GM21576 (cell line): ENCODE measurements at regions not wholly inside any gene's neighbourhood (a gene's known extent, or its start where the extent isn't known, plus 50 kb on each side); places are given as distances from the start of the nearest gene placed in this dataset.

Experiments
- ATAC-seq: cut with Tn5 transposase; IDR thresholded peaks from one replicate; pipeline ENCODE4 v1.9.1; 2021; ENCODE audit warnings: mild to moderate bottlenecking, moderate library complexity; ENCODE audit not compliant: unreplicated experiment

GRCh38 chr12:28104903-28105864 lies 85.1 kb upstream of the CCDC91 start:
- ATAC-seq, result no peak

DNA sequence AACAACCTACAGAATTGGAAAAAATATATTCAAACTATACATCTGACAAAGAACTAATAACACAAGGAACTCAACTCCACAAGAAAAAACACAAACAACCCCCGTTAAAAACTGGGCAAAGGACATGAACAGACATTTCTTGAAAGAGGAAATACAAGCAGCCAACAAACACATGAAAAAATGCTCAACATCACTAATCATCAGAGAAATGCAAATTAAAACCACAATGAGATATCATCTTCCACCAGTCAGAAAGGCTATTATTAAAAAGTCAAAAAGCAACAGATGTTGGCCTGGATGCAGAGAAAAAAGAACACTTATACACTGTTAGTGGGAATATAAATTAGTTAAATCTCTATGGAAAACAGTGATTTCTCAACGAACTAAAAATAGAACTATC lies 82.6 kb upstream of the CCDC91 start:
- no peak for ATAC-seq

DNA sequence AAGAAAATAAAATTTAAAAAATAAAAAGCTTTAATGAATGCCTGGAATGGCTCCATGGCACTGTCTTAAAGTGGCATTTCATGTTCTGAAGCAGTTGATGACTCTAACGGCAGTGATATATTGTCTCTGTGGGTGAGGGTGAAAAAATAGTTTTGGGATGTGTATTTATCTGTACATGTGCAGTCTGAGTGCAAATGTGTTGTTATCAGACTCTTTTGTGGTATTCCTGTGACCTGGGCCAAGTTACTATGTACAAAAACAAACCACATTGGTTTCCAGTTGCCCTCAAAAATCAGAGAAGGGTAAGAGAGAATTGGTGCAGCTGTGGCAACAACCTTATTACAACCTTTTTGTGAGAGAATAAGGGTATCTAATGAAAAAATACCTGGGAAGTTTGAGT lies 81.7 kb upstream of the CCDC91 start:
- no peak for ATAC-seq

DNA sequence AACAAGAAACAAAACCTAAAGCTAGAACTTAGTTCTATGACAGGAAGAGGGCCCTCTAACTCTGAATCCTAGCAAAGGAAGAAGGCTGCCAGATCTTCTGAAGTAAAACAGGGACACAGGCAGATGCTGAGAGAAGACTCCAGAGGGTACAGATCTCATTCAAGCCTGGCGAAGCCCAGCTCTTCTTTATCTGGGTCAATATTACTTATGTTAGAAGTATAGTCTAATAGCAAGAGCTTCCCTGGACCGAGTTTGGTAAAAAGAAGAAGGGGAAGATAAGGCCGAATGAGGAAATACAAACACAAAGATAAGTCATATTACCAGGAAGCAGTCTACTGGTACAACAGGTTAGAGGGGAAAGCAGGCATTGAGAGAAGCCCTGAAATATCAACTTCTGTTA lies 79.9 kb upstream of the CCDC91 start:
- no peak for ATAC-seq

DNA sequence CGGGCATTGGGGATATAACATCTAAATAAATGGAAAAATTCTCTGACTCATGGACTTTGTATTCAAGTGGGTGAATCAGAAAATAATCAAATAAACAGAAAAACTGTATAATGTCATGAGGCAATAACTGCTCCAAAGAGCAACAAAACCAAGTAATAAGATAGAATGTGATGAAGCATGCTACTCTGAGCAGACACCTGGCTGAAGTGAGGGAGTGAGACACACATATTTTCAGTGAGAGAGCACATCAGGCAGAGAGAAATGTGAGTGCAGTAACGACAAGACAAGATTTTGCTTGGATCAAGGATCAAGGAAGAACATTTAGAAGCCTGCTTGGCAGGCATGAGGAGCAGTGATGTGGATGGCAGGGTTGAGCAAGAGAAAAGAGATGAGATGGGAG lies 75.8 kb upstream of the CCDC91 start:
- ATAC-seq, result no peak

DNA sequence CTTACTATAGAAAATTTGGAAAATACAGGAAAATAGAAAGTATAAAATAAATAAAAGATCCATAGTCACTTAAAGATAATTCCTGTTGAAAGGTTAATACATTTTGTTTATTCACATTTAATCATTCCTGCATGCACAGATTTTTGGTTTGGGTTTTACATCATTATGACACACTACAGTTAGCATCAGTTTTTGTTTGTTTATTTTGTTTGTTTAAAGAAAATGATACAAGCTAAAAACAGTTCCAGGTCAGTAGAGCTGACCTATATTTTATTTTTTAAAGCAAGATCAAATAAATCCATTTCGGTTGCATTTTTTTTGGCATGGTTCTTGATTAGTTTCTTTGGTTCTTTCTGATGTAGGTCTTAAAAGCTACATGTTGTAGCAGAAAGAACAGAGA lies 68.8 kb upstream of the CCDC91 start:
- ATAC-seq, result no peak

DNA sequence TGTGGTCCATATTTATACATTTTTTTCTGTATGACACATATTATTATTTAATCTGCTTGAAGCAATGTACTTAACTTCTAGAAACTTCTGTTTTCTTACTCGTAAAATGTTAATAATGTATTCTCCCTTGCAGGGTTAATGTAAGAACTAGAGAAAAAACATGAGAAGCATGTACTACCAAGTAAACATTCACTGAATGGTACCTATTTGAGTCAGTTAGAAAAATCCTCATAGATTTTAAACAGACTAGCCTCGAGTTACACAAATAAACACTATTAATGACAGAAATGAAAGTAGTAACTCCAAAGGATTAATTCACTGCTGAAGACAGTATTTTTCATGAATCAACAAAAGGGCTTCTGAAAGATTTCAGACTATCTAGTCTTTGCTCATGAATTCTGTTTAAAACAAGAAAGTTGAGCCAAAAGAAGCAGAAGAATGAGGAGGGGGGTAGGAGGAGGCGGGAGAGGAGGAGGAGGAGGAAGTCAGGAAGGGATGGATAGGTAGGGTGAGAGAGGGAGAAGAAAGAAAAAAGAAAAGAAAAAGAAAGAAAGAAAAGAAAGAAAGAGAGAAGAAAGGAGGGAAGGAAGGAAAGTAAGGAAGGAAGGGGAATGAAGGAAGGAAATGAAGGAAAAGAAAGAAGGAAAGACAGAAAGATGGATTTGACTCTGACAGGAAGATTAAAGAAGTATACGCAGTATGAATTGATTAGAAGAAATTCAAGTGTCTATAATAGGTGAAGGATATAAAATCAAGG lies 68.2 kb upstream of the CCDC91 start:
- ATAC-seq, result no peak

GRCh38 chr12:28122756-28123155 lies 67.5 kb upstream of the CCDC91 start:
- ATAC-seq, result no peak

- no peak for ATAC-seq
Measured at GRCh38 chr12:28127455-28127854, 62.8 kb upstream of the CCDC91 start.

GRCh38 chr12:28129031-28129430 lies 61.2 kb upstream of the CCDC91 start:
- ATAC-seq, result no peak

- ATAC-seq, result no peak
Measured at GRCh38 chr12:28130234-28130624, 60.0 kb upstream of the CCDC91 start.

- ATAC-seq, result no peak
Measured at GRCh38 chr12:28130625-28131598, 59.3 kb upstream of the CCDC91 start.

GRCh38 chr12:28132398-28132797 lies 57.9 kb upstream of the CCDC91 start:
- ATAC-seq, result no peak

DNA sequence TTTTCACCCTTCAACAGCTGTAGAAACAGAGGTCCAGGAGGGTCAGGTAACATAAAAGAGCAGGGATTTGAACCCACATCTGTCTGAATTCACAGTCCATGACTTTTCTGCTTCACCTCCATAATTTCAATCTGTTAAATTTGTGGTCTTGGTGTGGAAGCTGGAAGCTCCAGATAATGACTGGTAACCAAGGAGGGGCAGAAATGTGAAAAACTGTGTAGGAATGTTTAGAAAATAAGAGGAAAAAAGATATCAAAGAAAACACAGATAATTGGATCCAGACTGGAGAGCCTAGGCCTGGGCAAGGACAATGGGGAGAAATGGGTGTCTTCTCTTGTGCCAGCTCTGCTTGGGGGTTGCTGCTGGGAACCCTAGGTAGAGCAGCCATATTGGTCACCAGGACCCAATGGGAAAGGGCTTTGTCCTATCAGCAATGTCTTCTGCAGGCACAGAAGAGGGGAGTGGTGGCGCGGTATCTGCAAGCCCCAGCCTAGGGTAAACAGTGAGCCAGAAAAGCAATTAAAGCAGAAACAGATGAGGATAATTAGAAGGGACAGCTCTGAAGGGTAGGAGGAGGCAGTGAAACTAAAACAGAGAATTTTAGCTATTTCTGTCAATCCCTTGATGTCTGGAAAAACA lies 54.3 kb upstream of the CCDC91 start:
- no peak for ATAC-seq

- no peak for ATAC-seq
Measured at GRCh38 chr12:28137414-28137813, 52.8 kb upstream of the CCDC91 start.

- ATAC-seq, result no peak
Measured at GRCh38 chr12:28140404-28140803, 49.9 kb upstream of the CCDC91 start.
